Lung (tissue), 11 donors: ENCODE measurements at regions not wholly inside any gene's neighbourhood (a gene's known extent, or its start where the extent isn't known, plus 50 kb on each side); places are given as distances from the start of the nearest gene placed in this dataset.

ENCODE experiments used
- ATAC-seq: fragments of 200-7000 bp; cut with Tn5 transposase; one replicate; pipeline ENCODE4 v1.9.1; 2020; ENCODE audit warnings: moderate number of reproducible peaks; ENCODE audit not compliant: insufficient read depth, low FRiP score
- DNase-seq, 3 donors: peaks; one replicate each; pipeline ENCODE4 v3.0.0-alpha.2; 2013 to 2017
- H3K27ac ChIP-seq, 2 donors: one replicate each; pipeline ENCODE4 v1.5.1; 2013; ENCODE audit warnings: mild to moderate bottlenecking in 2 of 2, moderate library complexity in 2 of 2, control low read depth in 1 of 2, inconsistent platforms in 1 of 2, low read depth in 1 of 2, low read length in 1 of 2
- H3K27me3 ChIP-seq, 3 donors: one replicate each; pipeline ENCODE4 v1.5.1; 2013; ENCODE audit warnings: low read length in 2 of 3; ENCODE audit not compliant: control insufficient read depth in 3 of 3, insufficient read depth in 3 of 3
- H3K36me3 ChIP-seq, 4 donors: one replicate each; pipeline ENCODE4 v1.5.1; 2013; ENCODE audit warnings: low read length in 4 of 4, mild to moderate bottlenecking in 1 of 4, moderate library complexity in 1 of 4; ENCODE audit not compliant: control insufficient read depth in 4 of 4, insufficient read depth in 4 of 4
- H3K4me1 ChIP-seq, 5 donors: one replicate each; pipeline ENCODE4 v1.5.1; 2013; ENCODE audit warnings: low read length in 5 of 5, mild to moderate bottlenecking in 2 of 5, moderate library complexity in 1 of 5; ENCODE audit not compliant: control insufficient read depth in 5 of 5, insufficient read depth in 5 of 5
- H3K4me3 ChIP-seq: one replicate; pipeline ENCODE4 v1.5.1; 2013; ENCODE audit warnings: mild to moderate bottlenecking, control low read depth, moderate library complexity
- H3K9ac ChIP-seq, 2 donors: one replicate each; pipeline ENCODE4 v1.5.1; 2013; ENCODE audit warnings: low read length in 2 of 2, control low read depth in 1 of 2; ENCODE audit not compliant: insufficient read depth in 1 of 2
- H3K9me3 ChIP-seq, 4 donors: one replicate each; pipeline ENCODE4 v1.5.1; 2013; ENCODE audit warnings: low read length in 3 of 4, mild to moderate bottlenecking in 1 of 4, moderate library complexity in 1 of 4; ENCODE audit not compliant: control insufficient read depth in 4 of 4, insufficient read depth in 3 of 4
- WGBS, 2 donors: extraction: QIAGEN DNeasy Blood & Tissue Kit; methylation state at CpG; one replicate each; pipeline ENCODE4 v1.1.7; 2013; 5-methylcytosine and 5-hydroxymethylcytosine counted together
- TF ChIP-seq, protein P1 (sequence below): IDR thresholded peaks from 2 replicates; pipeline ENCODE4 v1.5.1; 2012; ENCODE audit warnings: mild to moderate bottlenecking; ENCODE audit errors: control extremely low read depth, extremely low read depth
- donor health status: control.
- donor health status: control.
- donor health status: Bipolar disorder and iron deficiency.
- donor health status: healthy.
- donor health status: DM: yes; HTN: yes; CAD: no.

DNA sequence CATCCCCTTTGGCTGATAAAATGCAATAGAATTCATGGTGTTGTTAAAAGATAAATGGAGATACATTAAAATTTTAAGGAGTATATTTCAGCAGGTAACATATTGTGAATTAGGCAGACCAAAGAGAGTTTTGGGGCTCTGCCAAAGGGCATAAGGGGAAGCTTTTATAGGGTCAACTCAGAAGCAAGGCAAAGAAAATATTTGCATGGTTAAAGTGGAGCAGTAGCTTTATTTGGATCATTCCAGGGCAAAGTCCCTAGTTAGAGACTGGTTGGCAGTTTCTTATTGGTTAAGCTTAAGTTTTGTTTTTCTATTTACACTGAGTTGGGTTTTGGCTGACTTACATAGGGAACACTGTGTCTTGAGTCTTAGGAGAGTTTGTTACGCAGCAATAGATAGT, 75.1 kb upstream of the CA10 start:
- TF ChIP-seq, protein P1, sequence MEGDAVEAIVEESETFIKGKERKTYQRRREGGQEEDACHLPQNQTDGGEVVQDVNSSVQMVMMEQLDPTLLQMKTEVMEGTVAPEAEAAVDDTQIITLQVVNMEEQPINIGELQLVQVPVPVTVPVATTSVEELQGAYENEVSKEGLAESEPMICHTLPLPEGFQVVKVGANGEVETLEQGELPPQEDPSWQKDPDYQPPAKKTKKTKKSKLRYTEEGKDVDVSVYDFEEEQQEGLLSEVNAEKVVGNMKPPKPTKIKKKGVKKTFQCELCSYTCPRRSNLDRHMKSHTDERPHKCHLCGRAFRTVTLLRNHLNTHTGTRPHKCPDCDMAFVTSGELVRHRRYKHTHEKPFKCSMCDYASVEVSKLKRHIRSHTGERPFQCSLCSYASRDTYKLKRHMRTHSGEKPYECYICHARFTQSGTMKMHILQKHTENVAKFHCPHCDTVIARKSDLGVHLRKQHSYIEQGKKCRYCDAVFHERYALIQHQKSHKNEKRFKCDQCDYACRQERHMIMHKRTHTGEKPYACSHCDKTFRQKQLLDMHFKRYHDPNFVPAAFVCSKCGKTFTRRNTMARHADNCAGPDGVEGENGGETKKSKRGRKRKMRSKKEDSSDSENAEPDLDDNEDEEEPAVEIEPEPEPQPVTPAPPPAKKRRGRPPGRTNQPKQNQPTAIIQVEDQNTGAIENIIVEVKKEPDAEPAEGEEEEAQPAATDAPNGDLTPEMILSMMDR, result no peak
- no peak overlapping the region for H3K4me3 ChIP-seq

DNA sequence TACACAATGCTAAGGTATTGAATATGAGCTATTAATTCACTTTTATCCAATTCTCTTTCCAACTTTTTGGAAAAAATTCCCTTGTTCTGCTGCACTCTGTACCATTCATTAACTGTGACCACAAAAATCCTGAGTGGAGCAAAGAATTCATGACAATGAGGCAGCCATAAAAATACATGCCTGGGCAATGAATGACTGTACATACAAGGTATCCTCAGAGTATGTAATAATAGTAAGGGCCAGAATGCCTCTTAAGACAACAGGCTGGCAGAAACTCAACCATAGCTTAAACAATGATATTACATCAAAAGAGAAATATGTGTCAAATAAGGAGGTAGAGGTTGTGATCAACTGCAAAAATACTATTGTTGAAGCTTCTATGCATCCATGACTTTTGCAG, 74.7 kb upstream of the CA10 start:
- ATAC-seq (no peak), DNase-seq (peak in 1 of 3 donors; percentile 0)
- Histone ChIP-seq H3K4me3 (no peak overlapping the region), H3K9ac (no peak overlapping the region), H3K27me3 (no peaks in the 10 kb centered on the region), H3K36me3 (no peaks in the 10 kb centered on the region), H3K4me1 (no peaks in the 10 kb centered on the region), H3K27ac (no peak overlapping the region), H3K9me3 (no peaks in the 10 kb centered on the region)
- TF ChIP-seq, protein P1, result no peak

More for the DNA sequence above, 75.1 kb upstream of the CA10 start:
- DNase-seq, result no peak
- Histone ChIP-seq H3K27me3 (no peaks in the 10 kb centered on the region), H3K9ac (no peak overlapping the region), H3K4me1 (no peaks in the 10 kb centered on the region), H3K36me3 (no peaks in the 10 kb centered on the region), H3K27ac (no peak overlapping the region), H3K9me3 (no peaks in the 10 kb centered on the region)
- 80 to 86% methylated on average over 1 of the region's 1 CpG for WGBS, 2 donors
- ATAC-seq, result no peak

DNA sequence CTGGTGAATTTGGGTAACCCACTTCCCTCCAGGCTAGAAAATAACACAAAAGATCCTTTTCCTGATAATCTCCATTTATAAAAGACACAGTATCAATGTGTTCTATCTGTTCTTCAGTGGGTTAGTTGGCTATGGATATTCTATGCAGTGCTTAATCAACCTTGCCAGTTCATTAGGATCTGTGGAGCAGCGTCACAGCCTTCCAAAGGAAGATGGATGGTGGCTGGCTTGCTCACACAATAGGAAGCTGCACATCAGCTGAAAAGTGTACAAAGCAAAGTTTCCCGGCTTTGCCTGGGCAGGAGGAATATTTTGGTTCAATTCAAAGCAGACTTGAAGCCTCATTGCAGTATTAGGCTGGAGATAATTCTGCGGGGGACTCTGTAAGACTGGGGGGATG, 70.3 kb upstream of the CA10 start:
- no peaks in the 10 kb centered on the region for H3K27me3 ChIP-seq
- no peaks in the 10 kb centered on the region for H3K9me3 ChIP-seq
- TF ChIP-seq, protein P1, result no peak
- ATAC-seq, result no peak
- DNase-seq, result no peak
- H3K4me3 ChIP-seq, result no peak overlapping the region
- H3K9ac ChIP-seq, result no peak overlapping the region
- H3K27ac ChIP-seq, result no peak overlapping the region
- H3K4me1 ChIP-seq, result no peaks in the 10 kb centered on the region
- H3K36me3 ChIP-seq, result no peaks in the 10 kb centered on the region
- 74 to 75% methylated on average over 3 of the region's 3 CpGs for WGBS, 2 donors

DNA sequence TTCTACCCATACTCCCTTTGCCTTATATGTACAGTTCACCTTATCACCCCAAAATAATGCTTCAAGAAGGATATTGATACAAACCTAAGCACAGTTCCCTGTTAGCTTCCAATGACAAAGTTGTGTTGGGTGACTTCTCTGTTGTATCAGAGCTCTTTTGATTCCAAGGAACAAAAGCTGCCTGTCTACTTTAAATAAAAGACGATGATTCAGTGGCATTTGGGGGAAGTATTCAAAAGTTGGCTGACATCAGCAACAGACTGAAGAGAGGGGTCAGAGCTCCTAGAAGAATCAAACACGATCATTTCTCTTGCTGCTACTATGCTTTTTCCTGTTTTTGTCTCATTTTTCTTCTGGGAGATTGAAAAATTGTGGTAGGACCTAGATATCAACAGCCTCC, 69.4 kb upstream of the CA10 start:
- Histone ChIP-seq H3K9ac (no peak overlapping the region), H3K27ac (no peak overlapping the region), H3K4me3 (no peak overlapping the region), H3K27me3 (no peaks in the 10 kb centered on the region), H3K4me1 (no peaks in the 10 kb centered on the region), H3K36me3 (no peaks in the 10 kb centered on the region), H3K9me3 (no peaks in the 10 kb centered on the region)
- DNase-seq, result no peak
- no peak for ATAC-seq
- 70 to 71% methylated on average over 2 of the region's 2 CpGs for WGBS, 2 donors
- TF ChIP-seq, protein P1, result no peak
